H9 (cell line): ENCODE measurements at regions not wholly inside any gene's neighbourhood (a gene's known extent, or its start where the extent isn't known, plus 50 kb on each side); places are given as distances from the start of the nearest gene placed in this dataset.

ENCODE experiments used
- DNase-seq: peaks from one replicate; pipeline ENCODE4 v3.0.0-alpha.2; 2017
- H2AFZ ChIP-seq: one replicate; pipeline ENCODE4 v1.6.1; 2013; ENCODE audit warnings: mild to moderate bottlenecking, low read length, control low read depth, moderate library complexity
- H2AK5ac ChIP-seq: 2 replicates; pipeline ENCODE4 v1.6.1; 2013; ENCODE audit warnings: low read length, control low read depth, mixed read lengths; ENCODE audit not compliant: insufficient read length
- H2BK120ac ChIP-seq: one replicate; pipeline ENCODE4 v1.6.1; 2013; ENCODE audit warnings: low read depth, mild to moderate bottlenecking, low read length, control low read depth, inconsistent platforms; ENCODE audit not compliant: poor library complexity, severe bottlenecking
- H2BK12ac ChIP-seq: 2 replicates; pipeline ENCODE4 v1.6.1; 2013; ENCODE audit warnings: low read length, control low read depth, mixed read lengths, low read depth; ENCODE audit not compliant: insufficient read length
- H2BK15ac ChIP-seq: 2 replicates; pipeline ENCODE4 v1.6.1; 2013; ENCODE audit warnings: low read depth, low read length, control low read depth
- H2BK20ac ChIP-seq: one replicate; pipeline ENCODE4 v1.6.1; 2013; ENCODE audit warnings: low read depth, mild to moderate bottlenecking, low read length, control low read depth, inconsistent platforms; ENCODE audit not compliant: poor library complexity, severe bottlenecking
- H2BK5ac ChIP-seq: 2 replicates; pipeline ENCODE4 v1.6.1; 2013; ENCODE audit warnings: low read length, control low read depth, mixed read lengths; ENCODE audit not compliant: insufficient read length
- H3K14ac ChIP-seq: 2 replicates; pipeline ENCODE4 v1.6.1; 2013; ENCODE audit warnings: low read length, control low read depth; ENCODE audit not compliant: insufficient read depth
- H3K18ac ChIP-seq: 2 replicates; pipeline ENCODE4 v1.6.1; 2013; ENCODE audit warnings: low read depth, mild to moderate bottlenecking, mixed read lengths, low read length, control low read depth; ENCODE audit not compliant: insufficient read length
- H3K23ac ChIP-seq: 2 replicates; pipeline ENCODE4 v1.6.1; 2013; ENCODE audit warnings: low read length, control low read depth, mixed read lengths, low read depth; ENCODE audit not compliant: insufficient read length
- H3K23me2 ChIP-seq: 2 replicates; pipeline ENCODE4 v1.6.1; 2013; ENCODE audit warnings: low read depth, mild to moderate bottlenecking, mixed read lengths, low read length, control low read depth; ENCODE audit not compliant: insufficient read length, poor library complexity, severe bottlenecking
- H3K27ac ChIP-seq: 2 replicates; pipeline ENCODE4 v1.5.1; 2013; ENCODE audit warnings: low read length, control low read depth, mixed read lengths, low read depth; ENCODE audit not compliant: insufficient read length
- H3K27me3 ChIP-seq: 2 replicates; pipeline ENCODE4 v1.6.1; 2013; ENCODE audit warnings: low read length, control low read depth, inconsistent platforms; ENCODE audit not compliant: insufficient read depth
- H3K4ac ChIP-seq: 2 replicates; pipeline ENCODE4 v1.6.1; 2013; ENCODE audit warnings: low read depth, mild to moderate bottlenecking, control low read depth, inconsistent platforms, low read length, moderate library complexity
- H3K4me1 ChIP-seq: 2 replicates; pipeline ENCODE4 v1.6.1; 2013; ENCODE audit warnings: low read length, control low read depth, inconsistent platforms; ENCODE audit not compliant: insufficient read depth
- H3K4me2 ChIP-seq: 2 replicates; pipeline ENCODE4 v1.6.1; 2013; ENCODE audit warnings: low read length, control low read depth, mixed read lengths; ENCODE audit not compliant: insufficient read length, insufficient read depth
- H3K56ac ChIP-seq: 2 replicates; pipeline ENCODE4 v1.6.1; 2013; ENCODE audit warnings: low read depth, mild to moderate bottlenecking, mixed read lengths, low read length, control low read depth; ENCODE audit not compliant: insufficient read length
- H3K79me1 ChIP-seq: 2 replicates; pipeline ENCODE4 v1.6.1; 2013; ENCODE audit warnings: low read depth, mild to moderate bottlenecking, moderate library complexity, low read length, control low read depth, inconsistent platforms; ENCODE audit not compliant: insufficient read depth, poor library complexity, severe bottlenecking
- H3K79me2 ChIP-seq: 2 replicates; pipeline ENCODE4 v1.6.1; 2013; ENCODE audit warnings: low read length, control low read depth, inconsistent platforms; ENCODE audit not compliant: insufficient read depth
- H3K9ac ChIP-seq: 2 replicates; pipeline ENCODE4 v1.6.1; 2013; ENCODE audit warnings: low read length, control low read depth, mixed read lengths; ENCODE audit not compliant: insufficient read length; ENCODE audit errors: extremely low read depth
- H3K9me3 ChIP-seq: one replicate; pipeline ENCODE4 v1.6.1; 2013; ENCODE audit warnings: low read depth, low read length, inconsistent platforms; ENCODE audit not compliant: control insufficient read depth
- H3T11ph ChIP-seq: one replicate; pipeline ENCODE4 v1.6.1; 2013; ENCODE audit warnings: mild to moderate bottlenecking, low read length, control low read depth, inconsistent platforms
- H4K20me1 ChIP-seq: one replicate; pipeline ENCODE4 v1.6.1; 2013; ENCODE audit not compliant: control insufficient read depth, insufficient read length, insufficient read depth
- H4K5ac ChIP-seq: 2 replicates; pipeline ENCODE4 v1.6.1; 2013; ENCODE audit warnings: low read depth, mild to moderate bottlenecking, mixed read lengths, low read length, control low read depth; ENCODE audit not compliant: insufficient read length
- H4K8ac ChIP-seq: replicated peaks from 2 replicates; pipeline ENCODE4 v1.6.1; 2013; ENCODE audit warnings: low read length, control low read depth, mixed read lengths, low read depth; ENCODE audit not compliant: insufficient read length
- H4K91ac ChIP-seq: 2 replicates; pipeline ENCODE4 v1.6.1; 2013; ENCODE audit warnings: low read depth, mild to moderate bottlenecking, moderate library complexity, mixed read lengths, low read length, control low read depth; ENCODE audit not compliant: insufficient read length
- H3K27ac Mint-ChIP-seq, 3 experiments: 2 replicates in 2 of 3; 3 replicates in 1 of 3; pipeline ENCODE4 v1.8.0; 2020 to 2021; ENCODE audit warnings: mixed read lengths in 3 of 3, mild to moderate bottlenecking in 1 of 3, moderate library complexity in 1 of 3
- H3K27me3 Mint-ChIP-seq: 2 replicates; pipeline ENCODE4 v1.8.0; 2021; ENCODE audit warnings: low read depth, mild to moderate bottlenecking, moderate library complexity, mixed read lengths
- H3K36me3 Mint-ChIP-seq, 3 experiments: 2 replicates in 2 of 3; 3 replicates in 1 of 3; pipeline ENCODE4 v1.8.0; 2020 to 2021; ENCODE audit warnings: low read depth in 3 of 3, mixed read lengths in 3 of 3; ENCODE audit not compliant: insufficient read depth in 1 of 3
- H3K4me1 Mint-ChIP-seq, 2 experiments: 2 replicates each; pipeline ENCODE4 v1.8.0; 2020; ENCODE audit warnings: mixed read lengths in 2 of 2
- H3K4me3 Mint-ChIP-seq, 2 experiments: 2 replicates in 1 of 2; 3 replicates in 1 of 2; pipeline ENCODE4 v1.8.0; 2020 to 2021; ENCODE audit warnings: mild to moderate bottlenecking in 2 of 2, mixed read lengths in 2 of 2, moderate library complexity in 1 of 2
- H3K9me3 Mint-ChIP-seq, 2 experiments: 2 replicates in 1 of 2; 3 replicates in 1 of 2; pipeline ENCODE4 v1.8.0; 2020; ENCODE audit warnings: mild to moderate bottlenecking in 2 of 2, mixed read lengths in 2 of 2, moderate library complexity in 1 of 2
- CTCF ChIP-seq: fragments of 200-600 bp; sonication (generic); conservative IDR thresholded peaks from 3 replicates; pipeline ENCODE4 v1.8.0; 2021; ENCODE audit warnings: antibody characterized with exemption, mild to moderate bottlenecking

DNA sequence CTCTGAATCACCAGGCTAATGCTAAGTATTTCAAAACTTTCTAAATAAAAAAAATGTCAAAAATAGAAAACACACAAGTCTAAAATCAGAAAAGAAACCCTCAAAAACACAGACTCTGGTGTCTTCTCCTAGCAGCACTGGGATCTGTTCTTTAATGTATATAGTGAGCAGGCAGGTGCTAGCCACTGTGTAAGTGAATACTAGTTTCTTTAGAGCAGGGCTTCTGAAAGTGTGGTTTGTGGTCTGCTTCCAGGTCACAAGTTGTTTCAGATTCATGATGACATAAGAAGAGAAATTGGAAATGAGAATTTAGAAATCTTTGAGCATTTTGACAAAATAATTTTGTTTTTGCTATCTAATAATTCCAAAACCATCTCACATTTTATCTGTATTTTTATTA, 763.1 kb downstream of the USP25 start:
- TF ChIP-seq CTCF: no peak
- DNase-seq: no peak
- no peaks in the 10 kb centered on the region for H3K79me2 ChIP-seq
- H3K27ac ChIP-seq: no peak overlapping the region
- H3K9me3 Mint-ChIP-seq: no peaks in the 10 kb centered on the region
- no peak overlapping the region for H3K4me2 ChIP-seq
- no peak overlapping the region for H2BK5ac ChIP-seq
- H3K9ac ChIP-seq: no peak overlapping the region
- peaks cover 4% of the 10 kb centered on the region in 2 experiments for H3K4me1 Mint-ChIP-seq
- H3K9me3 ChIP-seq: no peaks in the 10 kb centered on the region
- no peak overlapping the region for H3K18ac ChIP-seq
- no peak overlapping the region for H3K23ac ChIP-seq
- H3K27me3 ChIP-seq: no peaks in the 10 kb centered on the region
- no peak overlapping the region for H3K4ac ChIP-seq
- H3K79me1 ChIP-seq: no peaks in the 10 kb centered on the region
- H3K27me3 Mint-ChIP-seq: no peaks in the 10 kb centered on the region
- no peak overlapping the region for H3K56ac ChIP-seq
- H4K20me1 ChIP-seq: no peaks in the 10 kb centered on the region
- H4K91ac ChIP-seq: no peak overlapping the region
- no peak overlapping the region for H2AK5ac ChIP-seq
- H3K14ac ChIP-seq: no peak overlapping the region
- no peak overlapping the region for H2AFZ ChIP-seq
- H2BK12ac ChIP-seq: no peak overlapping the region
- H2BK15ac ChIP-seq: no peak overlapping the region
- no peak overlapping the region for H3K4me3 Mint-ChIP-seq
- H3K23me2 ChIP-seq: no peaks in the 10 kb centered on the region
- no peak overlapping the region for H4K5ac ChIP-seq
- no peak overlapping the region for H2BK20ac ChIP-seq
- H3K27ac Mint-ChIP-seq: no peak overlapping the region
- H2BK120ac ChIP-seq: no peak overlapping the region
- no peaks in the 10 kb centered on the region for H3K36me3 Mint-ChIP-seq
- H3K4me1 ChIP-seq: no peaks in the 10 kb centered on the region
- no peak overlapping the region for H3T11ph ChIP-seq
- H4K8ac ChIP-seq: no peak overlapping the region
